Upper lobe of left lung (tissue), 6 donors: ENCODE measurements at regions not wholly inside any gene's neighbourhood (a gene's known extent, or its start where the extent isn't known, plus 50 kb on each side); places are given as distances from the start of the nearest gene placed in this dataset.
"Not testable (repeated sequence)": the region's sequence is repeated elsewhere in the genome, so short reads cannot be mapped to it uniquely, and the experiment has no call there.

Source experiments
- ATAC-seq, 2 donors: fragments of 200-7000 bp; cut with Tn5 transposase; one replicate each; pipeline ENCODE4 v1.9.1; 2022; ENCODE audit warnings: mild to moderate bottlenecking in 2 of 2, moderate library complexity in 2 of 2; ENCODE audit not compliant: low FRiP score in 2 of 2
- DNase-seq, 2 donors: peaks; one replicate each; pipeline ENCODE4 v3.0.0-alpha.2; 2019 to 2020
- H3K27ac ChIP-seq, 4 donors: fragments of 200-600 bp; sonication (generic); one replicate each; pipeline ENCODE4 v1.5.1; 2016 to 2019
- H3K27me3 ChIP-seq, 4 donors: fragments of 200-600 bp; sonication (generic); one replicate each; pipeline ENCODE4 v1.5.1; 2017 to 2019
- H3K36me3 ChIP-seq, 4 donors: fragments of 200-600 bp; sonication (generic); one replicate each; pipeline ENCODE4 v1.5.1; 2016 to 2019
- H3K4me1 ChIP-seq, 4 donors: fragments of 200-600 bp; sonication (generic); one replicate each; pipeline ENCODE4 v1.5.1; 2018 to 2019
- H3K4me3 ChIP-seq, 4 donors: fragments of 200-600 bp; sonication (generic); one replicate each; pipeline ENCODE4 v1.5.1; 2017 to 2019; ENCODE audit warnings: mild to moderate bottlenecking in 2 of 4, moderate library complexity in 1 of 4
- H3K9me3 ChIP-seq, 4 donors: fragments of 200-600 bp; sonication (generic); one replicate each; pipeline ENCODE4 v1.5.1; 2018 to 2019
- WGBS, 2 donors: methylation state at CpG; one replicate each; pipeline ENCODE4 v1.1.5; 2017 to 2018; 5-methylcytosine and 5-hydroxymethylcytosine counted together
- donor health status: DM: no; HTN: no; CAD: no; lungs with moderate emphysema.
- donor health status: DM: no; HTN: yes; CAD: no; lungs with severe emphysema.

- H3K27ac ChIP-seq, result not testable (repeated sequence)
- WGBS, 2 donors, result no CpG with 5 or more reads among the region's 16 CpGs
Measured at GRCh38 chr21:43477945-43478386, 51.0 kb upstream of the SIK1 start.

More at GRCh38 chr21:43477945-43478386, 51.0 kb upstream of the SIK1 start:
- not testable (repeated sequence) for H3K9me3 ChIP-seq, H3K4me3 ChIP-seq, H3K27me3 ChIP-seq, H3K4me1 ChIP-seq, DNase-seq, H3K36me3 ChIP-seq
- ATAC-seq, result peak; percentile 51 to 82
